Stimulated activated CD8-positive, alpha-beta memory T cell treated with anti-CD3 and anti-CD28 coated beads, Interleukin-7, amount 100 ng/mL, for 48 hours (primary cell): ENCODE measurements at regions not wholly inside any gene's neighbourhood (a gene's known extent, or its start where the extent isn't known, plus 50 kb on each side); places are given as distances from the start of the nearest gene placed in this dataset.

Source experiments
- DNase-seq, 2 donors: peaks; one replicate each; pipeline ENCODE4 v3.0.0-alpha.2; 2020; ENCODE audit warnings: low read depth in 1 of 2; ENCODE audit errors: extremely low read depth in 1 of 2

DNA sequence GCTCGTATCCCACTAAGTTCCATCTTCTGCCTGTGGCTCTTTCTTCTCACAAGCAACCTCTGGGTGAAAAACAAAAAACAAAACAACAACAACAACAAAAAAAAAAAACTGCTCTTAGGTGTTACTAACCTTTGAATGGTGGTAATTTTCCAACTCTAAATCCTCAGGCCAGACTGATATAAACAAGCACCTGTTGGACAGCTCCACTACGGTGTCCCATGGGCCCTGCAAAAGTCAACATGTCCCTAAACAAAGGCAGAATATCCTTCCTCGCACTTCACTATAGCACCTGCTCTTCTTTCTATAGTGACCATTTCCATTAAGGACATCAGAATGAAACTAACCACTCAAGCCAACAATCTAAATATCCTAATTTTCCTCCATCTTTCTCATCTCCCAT lies 54.6 kb upstream of the PARM1 start:
- DNase-seq, result no peak

GRCh38 chr4:74875451-74875850 lies 57.5 kb upstream of the PARM1 start:
- DNase-seq, result no peak

DNA sequence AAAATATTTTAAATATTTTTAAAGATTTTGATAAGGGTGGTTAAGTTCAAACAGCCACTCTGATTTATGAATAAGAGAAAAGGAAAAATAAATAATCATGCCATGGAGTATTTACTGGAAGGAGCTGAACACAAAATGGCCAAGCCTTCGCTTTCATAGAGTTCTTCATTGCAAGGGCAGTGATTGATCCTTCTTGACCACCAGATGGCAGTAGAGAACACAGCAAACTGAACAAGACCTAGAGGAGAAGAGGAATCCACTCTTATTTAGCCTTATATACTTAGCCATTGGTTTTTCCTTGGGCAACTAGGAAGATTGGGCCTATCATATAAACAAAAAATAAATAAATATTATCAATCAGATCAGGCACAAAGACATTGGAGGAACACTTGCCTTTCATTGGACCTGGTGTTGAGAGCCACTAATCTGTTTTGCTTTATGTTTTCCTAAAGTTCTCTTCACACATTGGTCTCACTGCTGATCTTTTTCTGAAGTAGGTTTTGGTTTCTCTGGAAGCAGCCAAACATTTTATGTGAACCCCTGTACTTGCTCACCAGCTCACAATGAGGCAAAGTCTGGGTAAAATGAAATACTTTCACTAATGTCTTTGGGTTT lies 58.1 kb upstream of the PARM1 start:
- DNase-seq, result peak in 1 of 2 donors; percentile 0

- no peak for DNase-seq
Observed at GRCh38 chr4:74873545-74874301, 59.2 kb upstream of the PARM1 start.

GRCh38 chr4:74858921-74859562 lies 64.7 kb upstream of the BTC start:
- no peak for DNase-seq

DNA sequence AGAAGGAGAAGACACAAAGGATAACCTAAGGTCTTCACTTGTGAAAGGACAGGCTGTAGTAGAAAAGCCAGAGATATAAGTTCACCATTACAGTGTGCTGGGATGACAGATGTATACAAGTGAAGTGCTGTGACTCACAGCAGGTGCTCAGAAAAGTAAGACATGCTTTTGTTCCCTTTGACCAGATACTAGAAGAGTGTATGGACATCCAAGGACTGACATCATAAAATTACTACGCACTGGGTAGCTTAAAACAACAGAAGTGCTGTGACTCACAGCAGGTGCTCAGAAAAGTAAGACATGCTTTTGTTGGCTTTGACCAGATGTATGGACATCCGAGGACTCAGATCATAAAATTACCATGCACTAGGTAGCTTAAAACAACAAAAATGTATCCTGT lies 61.6 kb upstream of the BTC start:
- DNase-seq, result no peak

GRCh38 chr4:74848774-74849173 lies 54.5 kb upstream of the BTC start:
- DNase-seq, result no peak

GRCh38 chr4:74845834-74846233 lies 51.5 kb upstream of the BTC start:
- no peak for DNase-seq
